ENCODE measurements at regions not wholly inside any gene's neighbourhood (a gene's known extent, or its start where the extent isn't known, plus 50 kb on each side); places are given as distances from the start of the nearest gene placed in this dataset.
"Not testable (repeated sequence)": the region's sequence is repeated elsewhere in the genome, so short reads cannot be mapped to it uniquely, and the experiment has no call there.

DNA sequence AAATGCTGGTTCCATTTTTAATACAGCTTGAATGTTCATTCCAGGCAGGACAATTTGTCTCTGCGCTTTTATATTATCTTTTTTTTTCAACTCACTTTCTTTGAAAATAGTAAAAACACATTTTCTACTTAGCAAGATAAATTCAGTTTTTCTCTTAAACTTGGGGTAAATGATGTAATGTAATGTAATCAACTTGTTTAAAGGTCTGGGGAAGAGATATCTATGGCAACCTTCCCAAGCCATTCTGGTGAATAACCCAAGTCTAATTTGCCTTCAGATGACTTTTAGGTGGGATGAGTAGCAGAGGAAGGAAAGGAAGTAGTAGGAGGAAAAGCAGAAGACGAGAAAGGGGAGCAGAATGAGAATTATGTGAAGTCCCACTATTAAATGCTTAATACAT is 335.1 kb downstream of the SV2B start:
- in situ Hi-C loops (cut with MboI; ENCODE audit: low sequenced_read_pairs in 4 of 4) (no loop called here), intact Hi-C loops (cut with DNase I; ENCODE audit: low total_unique reads) (no loop called here)
- H3K36me3 ChIP-seq: no peaks in the 10 kb centered on the region
- H3K9me3 ChIP-seq: no peaks in the 10 kb centered on the region
- no peak for DNase-seq
- H3K4me1 ChIP-seq: no peaks in the 10 kb centered on the region
- H3K4me3 ChIP-seq: no peak overlapping the region
- no peak for ATAC-seq
- H3K27ac ChIP-seq: no peak overlapping the region
- no peaks in the 10 kb centered on the region for H3K27me3 ChIP-seq
- TF ChIP-seq POLR2A (IDR thresholded peaks at IDR 0.05): no peak
- TF ChIP-seq, protein P1, sequence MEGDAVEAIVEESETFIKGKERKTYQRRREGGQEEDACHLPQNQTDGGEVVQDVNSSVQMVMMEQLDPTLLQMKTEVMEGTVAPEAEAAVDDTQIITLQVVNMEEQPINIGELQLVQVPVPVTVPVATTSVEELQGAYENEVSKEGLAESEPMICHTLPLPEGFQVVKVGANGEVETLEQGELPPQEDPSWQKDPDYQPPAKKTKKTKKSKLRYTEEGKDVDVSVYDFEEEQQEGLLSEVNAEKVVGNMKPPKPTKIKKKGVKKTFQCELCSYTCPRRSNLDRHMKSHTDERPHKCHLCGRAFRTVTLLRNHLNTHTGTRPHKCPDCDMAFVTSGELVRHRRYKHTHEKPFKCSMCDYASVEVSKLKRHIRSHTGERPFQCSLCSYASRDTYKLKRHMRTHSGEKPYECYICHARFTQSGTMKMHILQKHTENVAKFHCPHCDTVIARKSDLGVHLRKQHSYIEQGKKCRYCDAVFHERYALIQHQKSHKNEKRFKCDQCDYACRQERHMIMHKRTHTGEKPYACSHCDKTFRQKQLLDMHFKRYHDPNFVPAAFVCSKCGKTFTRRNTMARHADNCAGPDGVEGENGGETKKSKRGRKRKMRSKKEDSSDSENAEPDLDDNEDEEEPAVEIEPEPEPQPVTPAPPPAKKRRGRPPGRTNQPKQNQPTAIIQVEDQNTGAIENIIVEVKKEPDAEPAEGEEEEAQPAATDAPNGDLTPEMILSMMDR (IDR thresholded peaks at IDR 0.05 in 4 of 5, conservative IDR thresholded peaks at IDR 0.05 in 1 of 5): no peak

DNA sequence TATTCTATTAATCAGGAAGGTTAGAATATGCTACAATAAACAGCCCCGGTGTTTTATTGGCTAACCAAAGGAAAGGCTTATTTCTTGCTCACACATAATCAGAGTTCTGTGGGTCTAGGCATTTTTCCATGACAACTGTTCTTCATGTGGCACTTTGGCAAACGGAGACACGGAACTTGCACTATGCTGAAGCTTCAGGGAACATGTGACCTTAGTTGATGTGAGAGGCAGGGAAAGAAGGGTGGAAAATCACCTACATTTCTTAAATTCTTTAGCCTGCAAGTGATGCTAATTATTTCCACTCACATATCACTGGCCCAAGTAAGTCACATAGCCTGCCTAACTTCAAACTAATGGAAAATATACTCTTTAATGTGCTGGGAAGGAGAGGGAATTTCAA is 344.6 kb downstream of the SV2B start:
- TF ChIP-seq POLR2A (IDR thresholded peaks at IDR 0.05): no peak
- TF ChIP-seq, protein P1 (IDR thresholded peaks at IDR 0.05 in 4 of 5, conservative IDR thresholded peaks at IDR 0.05 in 1 of 5): no peak
- H3K27me3 ChIP-seq: no peaks in the 10 kb centered on the region
- H3K27ac ChIP-seq: no peak overlapping the region
- intact Hi-C loops (cut with DNase I; ENCODE audit: low total_unique reads) (no loop called here), in situ Hi-C loops (cut with MboI; ENCODE audit: low sequenced_read_pairs in 4 of 4) (no loop called here)
- H3K4me3 ChIP-seq: no peak overlapping the region
- H3K9me3 ChIP-seq: no peaks in the 10 kb centered on the region
- no peaks in the 10 kb centered on the region for H3K36me3 ChIP-seq
- no peak for ATAC-seq
- DNase-seq: no peak
- H3K4me1 ChIP-seq: no peaks in the 10 kb centered on the region

DNA sequence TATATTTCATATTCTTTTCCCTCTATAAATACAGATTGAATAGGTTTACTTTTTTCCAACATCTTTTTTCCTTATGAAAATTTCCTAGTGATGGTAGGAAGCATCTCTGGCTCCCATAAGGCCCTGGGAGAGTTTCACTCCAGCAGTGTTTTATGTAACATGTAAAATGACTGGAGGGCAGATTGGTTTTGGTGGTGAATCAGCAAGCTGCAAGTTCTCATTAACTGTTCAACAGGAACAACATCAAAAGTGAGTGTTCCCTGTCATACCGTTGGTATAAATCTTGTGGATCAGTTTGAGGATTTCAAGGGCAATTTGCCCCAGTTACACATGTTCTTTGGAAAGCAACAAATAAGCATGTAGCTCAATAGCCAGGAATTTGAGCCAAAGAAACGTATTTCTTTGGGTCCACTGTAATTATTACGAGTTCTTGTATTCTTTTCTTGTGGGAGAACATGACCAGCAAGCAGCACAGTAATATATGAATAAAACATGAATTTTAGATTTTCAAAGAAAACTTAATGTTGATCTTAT is 345.7 kb downstream of the SV2B start:
- TF ChIP-seq POLR2A (IDR thresholded peaks at IDR 0.05): no peak
- TF ChIP-seq, protein P1 (IDR thresholded peaks at IDR 0.05 in 4 of 5, conservative IDR thresholded peaks at IDR 0.05 in 1 of 5): no peak
- Histone ChIP-seq H3K9me3 (no peaks in the 10 kb centered on the region), H3K27me3 (no peaks in the 10 kb centered on the region), H3K36me3 (no peaks in the 10 kb centered on the region), H3K4me1 (no peaks in the 10 kb centered on the region), H3K27ac (no peak overlapping the region), H3K4me3 (no peak overlapping the region)
- DNase-seq: no peak
- intact Hi-C loops (cut with DNase I; ENCODE audit: low total_unique reads) (no loop called here), in situ Hi-C loops (cut with MboI; ENCODE audit: low sequenced_read_pairs in 4 of 4) (no loop called here)
- no peak for ATAC-seq

DNA sequence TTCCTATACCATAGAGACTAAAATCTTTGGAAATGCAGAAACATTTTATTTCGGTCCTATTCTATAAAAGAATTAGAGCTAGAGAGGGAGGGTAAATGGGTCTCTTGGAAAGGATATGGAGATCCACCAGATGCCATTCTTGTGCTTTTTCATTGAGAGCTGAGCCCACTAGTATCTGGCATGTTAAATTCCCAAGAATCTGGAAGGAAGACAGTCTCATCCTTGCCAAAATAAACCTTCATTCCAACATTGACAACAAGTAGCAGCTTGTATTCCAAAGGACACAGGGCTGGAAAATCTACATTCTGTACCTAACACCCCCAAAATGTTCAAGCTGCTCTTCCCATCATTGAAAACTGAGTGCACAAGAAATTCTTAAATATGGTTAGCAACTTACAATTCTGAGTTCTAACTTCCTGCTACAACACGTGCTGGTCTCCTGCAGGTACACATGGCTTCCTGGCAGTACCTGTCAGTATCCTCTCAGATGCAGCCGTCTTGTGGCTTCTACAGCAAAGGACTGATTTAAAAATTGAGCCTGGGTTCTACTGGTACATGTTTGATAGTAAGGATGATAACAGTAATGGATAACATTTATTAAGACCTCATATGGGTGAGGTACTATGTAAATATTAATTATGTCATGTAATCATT is 348.1 kb downstream of the SV2B start:
- TF ChIP-seq POLR2A (IDR thresholded peaks at IDR 0.05): no peak
- TF ChIP-seq, protein P1 (IDR thresholded peaks at IDR 0.05 in 4 of 5, conservative IDR thresholded peaks at IDR 0.05 in 1 of 5): no peak
- Histone ChIP-seq H3K36me3 (no peaks in the 10 kb centered on the region), H3K27me3 (no peaks in the 10 kb centered on the region), H3K4me3 (no peak overlapping the region), H3K27ac (no peak overlapping the region), H3K9me3 (no peaks in the 10 kb centered on the region), H3K4me1 (no peaks in the 10 kb centered on the region)
- in situ Hi-C loops (cut with MboI; ENCODE audit: low sequenced_read_pairs in 4 of 4): no loop called here
- DNase-seq (no peak), ATAC-seq (no peak)
- intact Hi-C loops (cut with DNase I; ENCODE audit: low total_unique reads): no loop called here

DNA sequence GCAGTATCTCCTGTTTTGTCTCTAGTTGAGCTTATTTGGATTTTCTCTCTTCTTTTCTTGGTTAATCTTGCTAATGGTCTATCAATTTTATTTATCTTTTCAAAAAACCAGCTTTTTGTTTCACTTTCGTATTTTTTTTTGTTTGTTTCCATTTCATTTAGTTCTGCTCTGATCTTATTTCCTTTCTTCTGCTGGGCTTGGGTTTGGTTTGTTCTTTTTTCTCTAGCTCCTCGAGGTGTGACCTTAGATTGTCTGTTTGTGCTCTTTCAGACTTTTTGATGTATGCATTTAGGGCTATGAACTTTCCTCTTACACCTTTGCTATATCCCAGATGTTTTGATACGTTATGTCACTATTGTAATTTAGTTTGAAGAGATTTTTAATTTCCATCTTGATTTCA is 353.3 kb downstream of the SV2B start:
- H3K4me1 ChIP-seq; H3K4me3 ChIP-seq; H3K9me3 ChIP-seq; H3K27me3 ChIP-seq; H3K36me3 ChIP-seq; ATAC-seq; H3K27ac ChIP-seq; in situ Hi-C loops (cut with MboI; ENCODE audit: low sequenced_read_pairs in 4 of 4); intact Hi-C loops (cut with DNase I; ENCODE audit: low total_unique reads); DNase-seq: not testable (repeated sequence)

All from gastrocnemius medialis (tissue), 4 donors.